HG03354 (cell line): ENCODE measurements at regions not wholly inside any gene's neighbourhood (a gene's known extent, or its start where the extent isn't known, plus 50 kb on each side); places are given as distances from the start of the nearest gene placed in this dataset.

Source experiments
- ATAC-seq: cut with Tn5 transposase; IDR thresholded peaks from one replicate; pipeline ENCODE4 v1.9.1; 2021; ENCODE audit warnings: mild to moderate bottlenecking; ENCODE audit not compliant: unreplicated experiment, poor library complexity, severe bottlenecking

- peak; percentile 38 for ATAC-seq
Observed at GRCh38 chr2:52934920-52935640, 832.5 kb upstream of the CHAC2 start.

GRCh38 chr2:52934323-52934898 lies 833.2 kb upstream of the CHAC2 start:
- peak; percentile 70 for ATAC-seq

GRCh38 chr2:52933878-52934277 lies 833.7 kb upstream of the CHAC2 start:
- no peak for ATAC-seq

GRCh38 chr2:52931660-52932059 lies 835.9 kb upstream of the CHAC2 start:
- peak; percentile 54 for ATAC-seq

GRCh38 chr2:52929412-52929811 lies 838.2 kb upstream of the CHAC2 start:
- no peak for ATAC-seq

GRCh38 chr2:52919673-52920072 lies 847.9 kb upstream of the CHAC2 start:
- no peak for ATAC-seq

GRCh38 chr2:52918551-52918950 lies 849.1 kb upstream of the CHAC2 start:
- no peak for ATAC-seq

- ATAC-seq: no peak
Observed at GRCh38 chr2:52916981-52917380, 850.6 kb upstream of the CHAC2 start.

- ATAC-seq: no peak
Observed at GRCh38 chr2:52904355-52904891, 863.2 kb upstream of the CHAC2 start.

- no peak for ATAC-seq
Observed at GRCh38 chr2:52897511-52898044, 870.0 kb upstream of the CHAC2 start.

- ATAC-seq: no peak
Observed at GRCh38 chr2:52895726-52896340, 871.8 kb upstream of the CHAC2 start.

- no peak for ATAC-seq
Observed at GRCh38 chr2:52886556-52886955, 881.0 kb upstream of the CHAC2 start.

- no peak for ATAC-seq
Observed at GRCh38 chr2:52884761-52885352, 882.7 kb upstream of the CHAC2 start.

- ATAC-seq: no peak
Observed at GRCh38 chr2:52882974-52883373, 884.6 kb upstream of the CHAC2 start.

- ATAC-seq: no peak
Observed at GRCh38 chr2:52881606-52882005, 886.0 kb upstream of the CHAC2 start.

- no peak for ATAC-seq
Observed at GRCh38 chr2:52880872-52881271, 886.7 kb upstream of the CHAC2 start.

- ATAC-seq: no peak
Observed at GRCh38 chr2:52879561-52879960, 888.0 kb upstream of the CHAC2 start.

- no peak for ATAC-seq
Observed at GRCh38 chr2:52877703-52878102, 889.9 kb upstream of the CHAC2 start.

GRCh38 chr2:52874466-52875106 lies 893.0 kb upstream of the CHAC2 start:
- ATAC-seq: no peak

GRCh38 chr2:52862801-52863200 lies 904.8 kb upstream of the CHAC2 start:
- ATAC-seq: no peak
